ENCODE measurements at regions not wholly inside any gene's neighbourhood (a gene's known extent, or its start where the extent isn't known, plus 50 kb on each side); places are given as distances from the start of the nearest gene placed in this dataset.

- TF ChIP-seq CTCF (IDR thresholded peaks at IDR 0.05) (no peak), POLR2A (IDR thresholded peaks at IDR 0.05) (no peak), EP300 (IDR thresholded peaks at IDR 0.05) (no peak)
These were observed 495.0 kb upstream of the NRSN1 start for GRCh38 chr6:23630726-23631635.

Measured in tibial nerve (tissue), 4 donors.